LNCAP (cell line): ENCODE measurements at regions not wholly inside any gene's neighbourhood (a gene's known extent, or its start where the extent isn't known, plus 50 kb on each side); places are given as distances from the start of the nearest gene placed in this dataset.

ENCODE experiments used
- TF ChIP-seq, protein P1 (sequence below): fragments of 450-650 bp; IDR thresholded peaks from 2 replicates; pipeline ENCODE4 v1.5.1; 2017; ENCODE audit warnings: mild to moderate bottlenecking

DNA sequence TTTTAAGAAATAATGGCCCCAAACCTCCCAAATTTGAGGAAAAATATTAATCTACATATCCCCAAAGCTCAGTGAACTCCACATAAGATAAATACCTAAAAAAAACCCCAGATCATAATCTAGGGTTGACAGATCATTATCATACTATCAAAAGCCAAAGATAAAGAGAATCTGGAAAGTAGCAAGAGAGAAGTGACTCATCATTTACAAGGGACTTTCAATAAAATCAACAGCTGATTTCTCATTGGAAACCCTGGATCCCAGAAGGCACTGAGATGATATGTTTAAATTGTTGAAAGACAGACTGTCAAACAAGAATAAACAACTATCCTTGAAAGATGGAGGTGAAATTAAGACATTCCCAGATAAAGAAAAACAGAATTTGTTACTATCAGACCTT lies 199.3 kb downstream of the KCNRG start:
- TF ChIP-seq, protein P1, sequence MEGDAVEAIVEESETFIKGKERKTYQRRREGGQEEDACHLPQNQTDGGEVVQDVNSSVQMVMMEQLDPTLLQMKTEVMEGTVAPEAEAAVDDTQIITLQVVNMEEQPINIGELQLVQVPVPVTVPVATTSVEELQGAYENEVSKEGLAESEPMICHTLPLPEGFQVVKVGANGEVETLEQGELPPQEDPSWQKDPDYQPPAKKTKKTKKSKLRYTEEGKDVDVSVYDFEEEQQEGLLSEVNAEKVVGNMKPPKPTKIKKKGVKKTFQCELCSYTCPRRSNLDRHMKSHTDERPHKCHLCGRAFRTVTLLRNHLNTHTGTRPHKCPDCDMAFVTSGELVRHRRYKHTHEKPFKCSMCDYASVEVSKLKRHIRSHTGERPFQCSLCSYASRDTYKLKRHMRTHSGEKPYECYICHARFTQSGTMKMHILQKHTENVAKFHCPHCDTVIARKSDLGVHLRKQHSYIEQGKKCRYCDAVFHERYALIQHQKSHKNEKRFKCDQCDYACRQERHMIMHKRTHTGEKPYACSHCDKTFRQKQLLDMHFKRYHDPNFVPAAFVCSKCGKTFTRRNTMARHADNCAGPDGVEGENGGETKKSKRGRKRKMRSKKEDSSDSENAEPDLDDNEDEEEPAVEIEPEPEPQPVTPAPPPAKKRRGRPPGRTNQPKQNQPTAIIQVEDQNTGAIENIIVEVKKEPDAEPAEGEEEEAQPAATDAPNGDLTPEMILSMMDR: no peak

DNA sequence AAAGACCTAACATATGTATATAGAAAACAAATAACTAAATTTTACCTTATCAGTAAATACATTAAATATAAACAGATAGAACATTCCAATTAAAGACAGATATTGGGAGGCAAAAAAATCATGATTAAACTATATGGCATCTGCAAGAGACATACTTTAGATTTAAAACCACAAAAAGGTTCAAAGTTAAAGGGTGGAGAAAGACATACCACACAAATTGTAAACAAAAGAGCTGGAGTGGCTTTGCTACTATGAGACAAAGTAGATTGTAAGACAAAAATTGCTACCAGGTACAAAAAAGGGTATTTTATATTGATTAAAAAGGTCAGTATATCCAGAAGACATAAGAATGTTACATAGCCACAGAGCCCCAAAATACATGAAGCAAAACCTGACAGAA lies 200.2 kb downstream of the KCNRG start:
- TF ChIP-seq, protein P1: no peak

DNA sequence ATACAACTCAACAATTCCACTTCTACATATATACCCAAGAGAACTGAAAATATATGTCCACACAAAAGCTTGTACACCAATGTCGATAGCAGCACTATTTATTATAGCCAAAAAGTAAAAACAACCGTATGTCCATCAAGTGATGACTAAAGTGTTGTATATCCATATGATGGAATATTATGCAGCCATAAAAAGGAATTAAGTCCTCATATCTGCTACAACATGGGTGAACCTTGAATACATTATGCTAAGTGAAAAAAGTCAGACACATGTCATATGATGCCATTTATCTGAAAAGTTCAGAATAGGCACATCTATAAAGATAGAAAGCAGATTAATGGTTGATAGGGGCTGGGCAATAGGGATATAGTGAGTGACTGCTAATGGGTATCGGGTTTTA lies 204.5 kb downstream of the KCNRG start:
- TF ChIP-seq, protein P1: no peak

DNA sequence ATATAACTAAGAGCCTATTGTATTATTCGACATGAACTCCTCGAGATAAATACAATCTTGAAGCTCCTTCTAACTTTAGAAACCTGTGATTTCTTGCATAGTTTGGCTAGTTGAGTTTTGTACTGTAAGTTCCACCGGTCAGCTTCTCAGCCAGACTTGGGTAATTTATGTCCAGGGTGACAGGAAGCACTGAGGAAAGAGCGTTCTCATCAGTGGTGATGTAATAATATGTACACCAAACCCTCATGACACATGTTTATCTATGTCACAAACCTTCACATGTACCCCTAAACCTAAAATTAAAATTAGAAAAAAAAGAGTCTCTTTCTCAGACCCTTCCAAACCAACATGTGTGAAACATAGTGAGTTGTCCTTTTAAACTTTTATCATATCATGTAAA lies 205.7 kb downstream of the KCNRG start:
- TF ChIP-seq, protein P1: no peak

DNA sequence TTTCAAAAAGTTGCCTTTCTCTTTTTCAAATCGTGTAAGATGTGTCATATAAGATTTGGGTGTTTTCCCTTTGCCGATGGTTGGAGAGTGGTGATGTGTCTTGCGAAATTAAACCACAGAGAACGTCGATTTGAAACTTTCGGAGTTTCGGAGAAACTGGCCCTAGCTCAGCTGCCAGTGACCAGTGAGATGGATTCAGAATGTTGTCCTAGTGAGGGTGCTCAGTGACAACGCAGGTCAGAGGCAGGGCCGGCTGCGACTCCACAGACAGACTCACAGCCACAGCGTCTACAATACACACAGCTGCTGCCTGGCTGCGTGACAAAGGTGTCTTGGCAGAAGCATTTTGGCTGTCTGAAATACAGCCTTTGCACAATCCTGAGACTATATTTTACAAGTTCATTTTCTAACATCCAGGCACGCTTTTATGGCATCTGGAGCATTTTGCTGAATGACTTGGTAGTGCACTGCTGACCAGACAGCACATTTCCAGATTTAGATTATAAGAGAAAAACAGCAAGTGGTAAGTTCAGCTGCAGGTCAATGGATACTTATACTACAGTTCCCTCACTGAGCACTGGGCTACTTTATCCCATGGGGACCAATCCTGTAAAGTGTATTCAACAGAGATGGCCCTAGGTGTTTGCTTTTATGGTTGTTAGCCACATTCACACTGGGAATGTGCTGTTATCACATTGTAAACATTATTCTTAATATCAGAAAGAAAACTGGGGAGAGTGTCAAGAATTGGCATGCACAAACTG lies 207.5 kb downstream of the KCNRG start:
- TF ChIP-seq, protein P1: no peak

DNA sequence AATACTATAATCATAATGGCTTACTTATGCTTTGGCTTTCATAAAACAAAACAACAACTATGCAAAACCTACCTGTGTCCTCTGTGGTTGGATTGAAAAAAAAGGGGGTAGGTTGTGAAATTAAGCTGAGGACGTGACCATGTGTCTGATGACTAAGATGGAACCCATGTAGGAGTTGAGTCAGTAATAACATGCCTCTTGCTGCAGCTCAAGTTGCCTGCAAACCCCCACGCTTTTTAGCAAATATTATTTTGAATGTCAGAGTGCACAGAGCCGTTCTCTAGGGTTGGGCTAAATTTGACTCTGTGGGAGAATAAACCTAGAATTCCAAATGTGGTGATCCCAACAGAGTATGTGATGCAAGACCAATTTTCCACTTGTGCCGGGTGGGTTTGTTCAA lies 209.3 kb downstream of the KCNRG start:
- TF ChIP-seq, protein P1: no peak

DNA sequence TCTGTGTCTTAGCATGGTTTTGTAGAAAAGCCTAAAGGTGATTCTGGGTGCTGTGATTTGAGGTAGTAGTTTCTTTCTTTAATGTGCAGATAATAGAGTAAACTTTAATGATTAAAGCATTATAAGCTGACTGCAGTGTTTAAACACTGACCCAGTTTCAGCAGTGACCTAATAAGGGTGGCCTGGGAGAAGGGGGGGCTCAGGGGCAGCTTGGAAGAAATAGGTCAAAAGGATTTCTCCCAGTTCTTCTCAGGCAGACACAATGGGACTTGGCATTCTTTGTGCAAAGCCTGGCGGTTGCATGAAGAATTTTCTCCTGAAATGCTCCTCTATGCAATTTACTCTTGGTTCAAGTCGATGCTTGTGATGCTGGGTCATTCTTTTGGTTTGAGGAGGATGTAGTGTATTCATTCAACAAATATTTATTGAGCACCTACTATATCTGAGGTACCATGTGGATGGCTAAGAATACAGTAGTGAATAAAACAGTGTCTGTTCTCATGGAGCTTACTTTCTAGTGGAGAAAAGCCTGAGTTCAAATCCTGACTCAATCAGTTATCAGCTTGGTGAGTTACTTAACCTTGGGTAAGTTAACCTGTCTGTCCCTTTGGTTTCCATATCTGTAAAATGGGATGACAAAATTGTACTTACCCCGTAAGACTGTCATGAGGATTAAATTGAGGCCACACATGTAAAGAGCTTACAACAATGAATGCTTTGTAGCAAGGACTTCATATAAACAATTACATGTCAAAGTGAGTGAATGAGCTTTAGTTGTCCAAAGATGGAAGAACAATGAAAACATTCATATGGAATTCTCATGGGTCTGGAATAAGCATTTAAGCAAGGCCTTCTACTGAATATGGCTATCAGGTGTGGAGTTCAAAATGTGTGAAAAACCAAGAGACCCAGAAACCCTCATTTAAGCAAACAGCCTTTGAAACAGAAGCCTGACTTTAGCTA lies 210.2 kb downstream of the KCNRG start:
- TF ChIP-seq, protein P1: no peak
